ENCODE measurements at regions not wholly inside any gene's neighbourhood (a gene's known extent, or its start where the extent isn't known, plus 50 kb on each side); places are given as distances from the start of the nearest gene placed in this dataset.
"Not testable (repeated sequence)": the region's sequence is repeated elsewhere in the genome, so short reads cannot be mapped to it uniquely, and the experiment has no call there.

DNA sequence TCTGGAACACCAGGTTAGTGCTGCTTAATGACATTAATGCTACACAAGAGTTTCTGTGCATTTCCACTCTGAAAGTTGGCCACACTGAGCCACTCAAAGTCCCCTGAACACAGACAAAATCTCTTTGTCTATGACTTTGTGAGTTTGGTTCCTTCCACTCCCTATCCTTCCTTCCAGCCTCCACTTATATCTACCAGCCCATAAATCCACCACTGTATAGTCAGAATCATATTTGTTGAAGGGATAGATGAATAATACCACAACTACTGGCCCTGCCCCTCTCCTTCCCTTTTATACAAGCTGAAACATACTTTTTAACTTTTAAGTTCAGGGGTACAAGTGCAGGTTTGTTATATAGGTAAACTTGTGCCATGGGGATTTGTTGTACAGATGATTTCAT, 127.5 kb downstream of the ABHD5 start:
- Histone ChIP-seq H3K36me3 (ENCODE audit: insufficient read depth, low read length) (no peaks in the 10 kb centered on the region), H3K27me3 (ENCODE audit: insufficient read depth, low read length) (peaks cover 43% of the 10 kb centered on the region), H3K4me1 (ENCODE audit: control insufficient read depth, insufficient read depth, low read length, unreplicated experiment) (no peaks in the 10 kb centered on the region), H3K79me2 (ENCODE audit: control insufficient read depth, insufficient read depth, low read length, unreplicated experiment) (no peaks in the 10 kb centered on the region), H3K27ac (ENCODE audit: low read depth, low read length) (no peak overlapping the region), H2AFZ (ENCODE audit: low read length, unreplicated experiment) (no peak overlapping the region), H3K4me3 (ENCODE audit: low read depth, low read length) (no peak overlapping the region)

GRCh38 chr3:43838009-43838758, 147.4 kb downstream of the ABHD5 start:
- no peak overlapping the region for H3K4me3 ChIP-seq (ENCODE audit: low read depth, low read length)
- no peak overlapping the region for H3K27ac ChIP-seq (ENCODE audit: low read depth, low read length)
- H3K79me2 ChIP-seq (ENCODE audit: control insufficient read depth, insufficient read depth, low read length, unreplicated experiment) = no peaks in the 10 kb centered on the region
- H3K4me1 ChIP-seq (ENCODE audit: control insufficient read depth, insufficient read depth, low read length, unreplicated experiment) = no peaks in the 10 kb centered on the region
- H3K27me3 ChIP-seq (ENCODE audit: insufficient read depth, low read length) = peaks cover 11% of the 10 kb centered on the region; the same call in 1 of the 2 replicates
- no peaks in the 10 kb centered on the region for H3K36me3 ChIP-seq (ENCODE audit: insufficient read depth, low read length)
- no peak overlapping the region for H2AFZ ChIP-seq (ENCODE audit: low read length, unreplicated experiment)

DNA sequence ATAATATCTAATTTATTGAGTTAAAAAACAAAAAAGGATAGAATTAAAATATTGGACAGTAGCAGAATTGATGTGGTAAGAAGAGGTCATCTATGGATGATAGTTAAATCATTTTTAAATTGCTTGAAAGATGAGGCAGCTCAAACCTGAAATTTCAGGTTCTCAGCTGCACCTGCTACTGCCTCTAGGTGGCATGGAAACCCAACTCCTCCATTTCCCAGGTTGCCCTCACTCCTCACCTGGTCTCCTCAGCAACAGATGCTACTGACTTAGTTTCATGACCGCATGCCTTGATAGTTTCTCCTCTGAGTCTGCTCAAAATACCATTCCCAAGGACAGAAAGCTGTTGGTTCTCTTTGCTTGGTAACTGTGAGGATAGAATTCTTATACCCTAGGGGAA, 148.1 kb downstream of the ABHD5 start:
- no peak overlapping the region for H3K4me3 ChIP-seq (ENCODE audit: low read depth, low read length)
- no peak overlapping the region for H3K27ac ChIP-seq (ENCODE audit: low read depth, low read length)
- no peaks in the 10 kb centered on the region for H3K4me1 ChIP-seq (ENCODE audit: control insufficient read depth, insufficient read depth, low read length, unreplicated experiment)
- no peak overlapping the region for H2AFZ ChIP-seq (ENCODE audit: low read length, unreplicated experiment)
- no peaks in the 10 kb centered on the region for H3K36me3 ChIP-seq (ENCODE audit: insufficient read depth, low read length)
- H3K79me2 ChIP-seq (ENCODE audit: control insufficient read depth, insufficient read depth, low read length, unreplicated experiment) = no peaks in the 10 kb centered on the region
- H3K27me3 ChIP-seq (ENCODE audit: insufficient read depth, low read length) = peaks cover 11% of the 10 kb centered on the region; the same call in 1 of the 2 replicates

DNA sequence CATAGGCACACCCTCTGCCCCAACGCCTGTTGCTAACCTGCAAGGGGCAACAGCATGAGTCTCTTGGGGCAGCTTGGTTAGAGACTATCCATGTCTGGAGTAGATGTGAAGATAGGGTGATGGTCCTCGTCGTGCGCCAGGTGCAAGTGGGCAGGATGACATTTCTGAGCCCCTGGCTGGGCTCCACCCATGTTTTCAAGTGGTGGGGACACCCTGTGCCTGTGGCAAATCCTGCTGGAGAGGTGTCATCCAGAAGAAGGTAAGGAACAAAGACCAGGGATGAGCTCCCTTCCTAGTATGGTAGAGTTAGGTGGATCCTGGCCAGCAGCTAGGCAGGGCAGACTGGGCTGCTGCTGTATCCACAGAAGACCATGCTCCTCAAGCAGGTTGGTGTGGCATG, 152.6 kb downstream of the ABHD5 start:
- Histone ChIP-seq H3K27ac (ENCODE audit: low read depth, low read length) (no peak overlapping the region), H2AFZ (ENCODE audit: low read length, unreplicated experiment) (no peak overlapping the region), H3K79me2 (ENCODE audit: control insufficient read depth, insufficient read depth, low read length, unreplicated experiment) (no peaks in the 10 kb centered on the region), H3K4me1 (ENCODE audit: control insufficient read depth, insufficient read depth, low read length, unreplicated experiment) (no peaks in the 10 kb centered on the region), H3K27me3 (ENCODE audit: insufficient read depth, low read length) (peaks cover 7% of the 10 kb centered on the region; the same call in 1 of the 2 replicates), H3K36me3 (ENCODE audit: insufficient read depth, low read length) (no peaks in the 10 kb centered on the region), H3K4me3 (ENCODE audit: low read depth, low read length) (no peak overlapping the region)

GRCh38 chr3:43844757-43845156, 154.0 kb downstream of the ABHD5 start:
- H3K27me3 ChIP-seq (ENCODE audit: insufficient read depth, low read length) = peaks cover 7% of the 10 kb centered on the region; the same call in 1 of the 2 replicates
- no peaks in the 10 kb centered on the region for H3K79me2 ChIP-seq (ENCODE audit: control insufficient read depth, insufficient read depth, low read length, unreplicated experiment)
- H3K36me3 ChIP-seq (ENCODE audit: insufficient read depth, low read length) = no peaks in the 10 kb centered on the region
- H2AFZ ChIP-seq (ENCODE audit: low read length, unreplicated experiment) = no peak overlapping the region
- no peak overlapping the region for H3K27ac ChIP-seq (ENCODE audit: low read depth, low read length)
- no peak overlapping the region for H3K4me3 ChIP-seq (ENCODE audit: low read depth, low read length)
- no peaks in the 10 kb centered on the region for H3K4me1 ChIP-seq (ENCODE audit: control insufficient read depth, insufficient read depth, low read length, unreplicated experiment)

GRCh38 chr3:43845553-43845952, 154.8 kb downstream of the ABHD5 start:
- not testable (repeated sequence) for H3K27me3 ChIP-seq (ENCODE audit: insufficient read depth, low read length); H3K27ac ChIP-seq (ENCODE audit: low read depth, low read length); H3K36me3 ChIP-seq (ENCODE audit: insufficient read depth, low read length); H2AFZ ChIP-seq (ENCODE audit: low read length, unreplicated experiment); H3K4me3 ChIP-seq (ENCODE audit: low read depth, low read length); H3K79me2 ChIP-seq (ENCODE audit: control insufficient read depth, insufficient read depth, low read length, unreplicated experiment); H3K4me1 ChIP-seq (ENCODE audit: control insufficient read depth, insufficient read depth, low read length, unreplicated experiment)

- H3K36me3 ChIP-seq (ENCODE audit: insufficient read depth, low read length) = no peaks in the 10 kb centered on the region
- peak overlapping the region; percentile 75 for H2AFZ ChIP-seq (ENCODE audit: low read length, unreplicated experiment)
- H3K79me2 ChIP-seq (ENCODE audit: control insufficient read depth, insufficient read depth, low read length, unreplicated experiment) = no peaks in the 10 kb centered on the region
- H3K4me3 ChIP-seq (ENCODE audit: low read depth, low read length) = no peak overlapping the region
- H3K27me3 ChIP-seq (ENCODE audit: insufficient read depth, low read length) = no peaks in the 10 kb centered on the region
- peaks cover 20% of the 10 kb centered on the region for H3K4me1 ChIP-seq (ENCODE audit: control insufficient read depth, insufficient read depth, low read length, unreplicated experiment)
- no peak overlapping the region for H3K27ac ChIP-seq (ENCODE audit: low read depth, low read length)
These were observed 161.3 kb downstream of the ABHD5 start for GRCh38 chr3:43852066-43852465.

DNA sequence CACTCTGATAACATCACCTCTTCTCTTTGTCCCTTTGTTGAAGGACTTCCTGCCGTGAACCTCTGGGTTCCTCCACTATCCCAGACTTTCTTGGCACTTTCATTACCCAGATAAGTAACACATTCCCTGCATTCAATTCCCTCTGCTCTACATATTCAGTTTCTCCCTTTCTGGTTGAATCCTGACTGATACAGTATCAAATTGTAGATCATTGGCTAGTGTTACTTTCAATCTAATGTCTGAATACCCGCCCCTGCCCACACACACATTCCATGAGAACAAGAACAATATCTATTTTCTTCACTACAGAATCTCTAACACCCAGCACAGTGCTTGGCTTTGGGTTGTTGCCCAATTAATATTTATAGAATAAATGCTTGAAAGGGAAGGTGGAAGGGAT, 163.5 kb downstream of the ABHD5 start:
- H3K36me3 ChIP-seq (ENCODE audit: insufficient read depth, low read length) = no peaks in the 10 kb centered on the region
- no peak overlapping the region for H3K4me3 ChIP-seq (ENCODE audit: low read depth, low read length)
- no peak overlapping the region for H2AFZ ChIP-seq (ENCODE audit: low read length, unreplicated experiment)
- H3K27ac ChIP-seq (ENCODE audit: low read depth, low read length) = no peak overlapping the region
- H3K79me2 ChIP-seq (ENCODE audit: control insufficient read depth, insufficient read depth, low read length, unreplicated experiment) = no peaks in the 10 kb centered on the region
- H3K4me1 ChIP-seq (ENCODE audit: control insufficient read depth, insufficient read depth, low read length, unreplicated experiment) = peaks cover 20% of the 10 kb centered on the region
- no peaks in the 10 kb centered on the region for H3K27me3 ChIP-seq (ENCODE audit: insufficient read depth, low read length)

DNA sequence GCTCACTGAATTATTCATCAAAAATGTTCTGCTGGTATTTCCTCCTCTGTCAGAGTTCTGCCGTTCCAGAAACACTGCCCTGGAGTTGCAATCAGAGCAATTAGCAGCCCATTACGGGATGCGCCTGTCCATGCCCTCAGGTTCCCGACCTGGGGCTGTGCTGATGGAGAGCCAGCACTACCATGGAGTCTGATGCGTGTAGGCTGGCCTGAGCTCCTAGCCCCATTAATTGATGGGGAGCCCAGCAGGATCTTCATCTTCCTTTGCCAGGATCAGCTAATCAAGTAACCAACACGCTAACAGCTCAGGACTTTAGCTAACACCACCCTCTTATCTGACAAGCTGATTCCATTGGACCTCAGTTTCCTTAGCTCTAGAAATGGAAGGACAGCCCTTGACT, 164.2 kb downstream of the ABHD5 start:
- Histone ChIP-seq H3K4me3 (ENCODE audit: low read depth, low read length) (no peak overlapping the region), H3K27ac (ENCODE audit: low read depth, low read length) (no peak overlapping the region), H3K79me2 (ENCODE audit: control insufficient read depth, insufficient read depth, low read length, unreplicated experiment) (no peaks in the 10 kb centered on the region), H3K27me3 (ENCODE audit: insufficient read depth, low read length) (no peaks in the 10 kb centered on the region), H3K36me3 (ENCODE audit: insufficient read depth, low read length) (no peaks in the 10 kb centered on the region), H3K4me1 (ENCODE audit: control insufficient read depth, insufficient read depth, low read length, unreplicated experiment) (peaks cover 20% of the 10 kb centered on the region), H2AFZ (ENCODE audit: low read length, unreplicated experiment) (no peak overlapping the region)

GRCh38 chr3:43855674-43856299, 165.0 kb downstream of the ABHD5 start:
- H3K79me2 ChIP-seq (ENCODE audit: control insufficient read depth, insufficient read depth, low read length, unreplicated experiment) = no peaks in the 10 kb centered on the region
- peaks cover 20% of the 10 kb centered on the region for H3K4me1 ChIP-seq (ENCODE audit: control insufficient read depth, insufficient read depth, low read length, unreplicated experiment)
- H3K27ac ChIP-seq (ENCODE audit: low read depth, low read length) = no peak overlapping the region
- H3K36me3 ChIP-seq (ENCODE audit: insufficient read depth, low read length) = no peaks in the 10 kb centered on the region
- H3K4me3 ChIP-seq (ENCODE audit: low read depth, low read length) = no peak overlapping the region
- H3K27me3 ChIP-seq (ENCODE audit: insufficient read depth, low read length) = no peaks in the 10 kb centered on the region
- peak overlapping the region; percentile 47 for H2AFZ ChIP-seq (ENCODE audit: low read length, unreplicated experiment)

- Histone ChIP-seq H3K79me2 (ENCODE audit: control insufficient read depth, insufficient read depth, low read length, unreplicated experiment) (no peaks in the 10 kb centered on the region), H3K4me1 (ENCODE audit: control insufficient read depth, insufficient read depth, low read length, unreplicated experiment) (peaks cover 20% of the 10 kb centered on the region), H3K4me3 (ENCODE audit: low read depth, low read length) (no peak overlapping the region), H3K27ac (ENCODE audit: low read depth, low read length) (no peak overlapping the region), H2AFZ (ENCODE audit: low read length, unreplicated experiment) (no peak overlapping the region), H3K36me3 (ENCODE audit: insufficient read depth, low read length) (no peaks in the 10 kb centered on the region), H3K27me3 (ENCODE audit: insufficient read depth, low read length) (no peaks in the 10 kb centered on the region)
These were observed 165.6 kb downstream of the ABHD5 start for GRCh38 chr3:43856351-43856750.

Data from ACC112 (cell line).